Smooth muscle cell (in vitro differentiated cells): ENCODE measurements at regions not wholly inside any gene's neighbourhood (a gene's known extent, or its start where the extent isn't known, plus 50 kb on each side); places are given as distances from the start of the nearest gene placed in this dataset.

Experiments
- DNase-seq: peaks from one replicate; lab custom pipeline; 2025; ENCODE audit not compliant: unreplicated experiment; lab: John Stamatoyannopoulos, UW
- H2AFZ ChIP-seq: fragments of 200-600 bp; sonication (generic); 2 replicates; pipeline ENCODE4 v1.6.0; 2016; ENCODE audit warnings: antibody characterized with exemption, low read depth, mild to moderate bottlenecking
- H3F3A ChIP-seq: fragments of 200-600 bp; sonication (generic); 2 replicates; pipeline ENCODE4 v1.6.0; 2017; ENCODE audit warnings: antibody characterized with exemption, low read depth
- H3K27ac ChIP-seq: fragments of 200-600 bp; sonication (generic); 2 replicates; pipeline ENCODE4 v1.5.1; 2016; ENCODE audit warnings: low read depth, mild to moderate bottlenecking
- H3K27me3 ChIP-seq: fragments of 200-600 bp; sonication (generic); 2 replicates; pipeline ENCODE4 v1.6.1; 2016; ENCODE audit warnings: low read depth, mild to moderate bottlenecking
- H3K36me3 ChIP-seq: fragments of 200-600 bp; sonication (generic); 2 replicates; pipeline ENCODE4 v1.5.1; 2016; ENCODE audit warnings: low read depth
- H3K4me1 ChIP-seq: fragments of 200-600 bp; sonication (generic); 2 replicates; pipeline ENCODE4 v1.5.1; 2016; ENCODE audit warnings: low read depth
- H3K4me2 ChIP-seq: fragments of 200-600 bp; sonication (generic); 2 replicates; pipeline ENCODE4 v1.6.0; 2016; ENCODE audit warnings: mild to moderate bottlenecking
- H3K4me3 ChIP-seq: fragments of 200-600 bp; sonication (generic); 2 replicates; pipeline ENCODE4 v1.5.1; 2016; ENCODE audit warnings: mild to moderate bottlenecking
- H3K79me2 ChIP-seq: fragments of 200-600 bp; sonication (generic); 2 replicates; pipeline ENCODE4 v1.6.0; 2016; ENCODE audit warnings: low read depth, mild to moderate bottlenecking
- H3K9ac ChIP-seq: fragments of 200-600 bp; sonication (generic); 2 replicates; pipeline ENCODE4 v1.6.0; 2016; ENCODE audit warnings: low read depth
- H3K9me3 ChIP-seq: fragments of 200-600 bp; sonication (generic); replicated peaks from 2 replicates; pipeline ENCODE4 v1.5.1; 2016; ENCODE audit warnings: low read depth
- H4K20me1 ChIP-seq: fragments of 200-600 bp; sonication (generic); 2 replicates; pipeline ENCODE4 v1.6.0; 2016; ENCODE audit warnings: low read depth
- CTCF ChIP-seq: fragments of 200-600 bp; sonication (generic); IDR thresholded peaks from 2 replicates; pipeline ENCODE4 v1.5.1; 2017; ENCODE audit warnings: borderline replicate concordance, mild to moderate bottlenecking, antibody characterized with exemption; ENCODE audit not compliant: insufficient read depth, poor library complexity, severe bottlenecking
- WGBS: methylation state at CpG from one replicate; pipeline ENCODE4 v1.1.7; 2016; ENCODE audit warnings: low lambda C conversion rate; 5-methylcytosine and 5-hydroxymethylcytosine counted together

GRCh38 chr7:70884809-70885208, 247.1 kb upstream of the GALNT17 start:
- no peak overlapping the region for H3K9ac ChIP-seq
- DNase-seq, result no peak
- H3K4me1 ChIP-seq, result peaks cover 5% of the 10 kb centered on the region
- H3K27me3 ChIP-seq, result peaks cover 28% of the 10 kb centered on the region
- no peak for TF ChIP-seq CTCF
- no peaks in the 10 kb centered on the region for H4K20me1 ChIP-seq
- no peak overlapping the region for H3K27ac ChIP-seq
- H2AFZ ChIP-seq, result no peak overlapping the region
- H3K4me2 ChIP-seq, result no peak overlapping the region
- 81% methylated on average over 3 of the region's 3 CpGs for WGBS
- no peaks in the 10 kb centered on the region for H3K36me3 ChIP-seq
- H3K4me3 ChIP-seq, result no peak overlapping the region
- no peaks in the 10 kb centered on the region for H3K9me3 ChIP-seq
- H3F3A ChIP-seq, result no peaks in the 10 kb centered on the region
- no peaks in the 10 kb centered on the region for H3K79me2 ChIP-seq

DNA sequence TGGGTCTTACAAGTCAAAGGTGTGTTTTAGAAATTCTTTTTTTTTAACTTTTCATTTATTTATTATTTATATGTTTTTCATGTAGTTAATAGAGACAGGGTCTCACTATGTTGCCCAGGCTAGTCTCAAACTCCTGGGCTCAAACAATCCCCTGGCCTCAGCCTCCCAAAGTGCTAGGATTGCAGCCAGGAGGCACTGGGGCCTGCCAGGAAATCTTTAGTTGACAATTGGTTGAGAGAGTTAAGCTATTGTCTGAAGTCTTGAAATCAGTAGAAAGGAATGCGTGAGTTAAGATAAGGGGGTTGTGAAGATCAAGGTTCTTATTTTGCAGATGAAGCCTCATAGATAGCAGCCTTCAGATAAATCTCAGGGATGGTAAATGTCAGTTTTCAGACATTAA, 245.4 kb upstream of the GALNT17 start:
- no peaks in the 10 kb centered on the region for H3K36me3 ChIP-seq
- no peak overlapping the region for H2AFZ ChIP-seq
- 7% methylated on average over 1 of the region's 1 CpG for WGBS
- no peak overlapping the region for H3K27ac ChIP-seq
- no peak overlapping the region for H3K4me3 ChIP-seq
- H4K20me1 ChIP-seq, result no peaks in the 10 kb centered on the region
- TF ChIP-seq CTCF, result no peak
- H3K79me2 ChIP-seq, result no peaks in the 10 kb centered on the region
- H3K4me2 ChIP-seq, result no peak overlapping the region
- H3K27me3 ChIP-seq, result peaks cover 32% of the 10 kb centered on the region
- DNase-seq, result no peak
- no peaks in the 10 kb centered on the region for H3F3A ChIP-seq
- no peak overlapping the region for H3K9ac ChIP-seq
- peaks cover 5% of the 10 kb centered on the region for H3K4me1 ChIP-seq
- no peaks in the 10 kb centered on the region for H3K9me3 ChIP-seq

- DNase-seq, result no peak
- WGBS, result 40% methylated on average over 1 of the region's 1 CpG
- Histone ChIP-seq H3K79me2 (no peaks in the 10 kb centered on the region), H2AFZ (no peak overlapping the region), H3K27ac (no peak overlapping the region), H3K4me2 (no peak overlapping the region), H3K9me3 (no peaks in the 10 kb centered on the region), H3K4me1 (peaks cover 5% of the 10 kb centered on the region), H4K20me1 (no peaks in the 10 kb centered on the region), H3K36me3 (no peaks in the 10 kb centered on the region), H3K27me3 (peaks cover 32% of the 10 kb centered on the region), H3F3A (no peaks in the 10 kb centered on the region), H3K9ac (no peak overlapping the region), H3K4me3 (no peak overlapping the region)
- no peak for TF ChIP-seq CTCF
Observed at GRCh38 chr7:70887186-70887585, 244.8 kb upstream of the GALNT17 start.

- 75% methylated on average over 4 of the region's 4 CpGs for WGBS
- Histone ChIP-seq H3F3A (no peaks in the 10 kb centered on the region), H3K9me3 (no peaks in the 10 kb centered on the region), H3K4me1 (peaks cover 23% of the 10 kb centered on the region), H3K27me3 (peaks cover 55% of the 10 kb centered on the region), H3K79me2 (no peaks in the 10 kb centered on the region), H3K4me2 (no peak overlapping the region), H3K27ac (no peak overlapping the region), H3K4me3 (no peak overlapping the region), H3K9ac (no peak overlapping the region), H2AFZ (no peak overlapping the region), H3K36me3 (no peaks in the 10 kb centered on the region), H4K20me1 (no peaks in the 10 kb centered on the region)
- TF ChIP-seq CTCF, result no peak
- DNase-seq, result no peak
Observed at GRCh38 chr7:70890147-70890969, 241.6 kb upstream of the GALNT17 start.
